H1 (cell line): ENCODE measurements at regions not wholly inside any gene's neighbourhood (a gene's known extent, or its start where the extent isn't known, plus 50 kb on each side); places are given as distances from the start of the nearest gene placed in this dataset.

Source experiments
- CBX8 ChIP-seq: fragments of 300-800, 300-1000 bp; sonication (generic); IDR thresholded peaks from 2 replicates; pipeline ENCODE4 v1.7.1; 2016; ENCODE audit warnings: low read depth, low read length, borderline replicate concordance
- RAD21 ChIP-seq, 2 experiments: IDR thresholded peaks in 1 of 2; conservative IDR thresholded peaks in 1 of 2; 2 replicates each; pipeline ENCODE4 v1.6.1; 2011; ENCODE audit warnings: low read depth in 2 of 2, low read length in 2 of 2, improper control_type of control experiment in 1 of 2, inconsistent platforms in 1 of 2, mild to moderate bottlenecking in 1 of 2, moderate library complexity in 1 of 2
- RFX5 ChIP-seq: IDR thresholded peaks from 2 replicates; pipeline ENCODE4 v1.6.1; 2011; ENCODE audit warnings: low read depth, low read length, improper control_type of control experiment, borderline replicate concordance
- TF ChIP-seq, protein P1 (sequence below): IDR thresholded peaks from 2 replicates; pipeline ENCODE4 v1.6.1; 2012; ENCODE audit warnings: inconsistent platforms

DNA sequence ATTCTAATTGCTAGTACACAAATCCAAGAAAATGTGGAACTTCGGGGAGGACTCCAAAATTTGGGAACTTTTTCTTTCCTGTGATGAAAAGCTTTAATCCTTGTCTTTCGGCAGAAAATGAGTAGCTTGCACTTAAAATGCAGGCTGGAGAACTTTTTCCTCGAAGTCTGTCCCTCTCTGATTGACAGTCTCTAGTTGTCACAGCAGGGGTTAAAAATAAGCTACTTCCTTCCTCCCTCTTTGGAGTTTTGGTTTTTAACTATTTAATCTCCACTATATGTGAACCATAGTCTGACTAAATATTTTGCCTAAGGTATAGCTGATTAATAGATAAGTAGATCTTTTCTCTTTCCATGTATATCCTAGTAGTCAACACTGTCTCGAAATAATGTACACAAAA lies 66.8 kb upstream of the MBOAT1 start (continued):
- no peak for TF ChIP-seq RFX5
- TF ChIP-seq CBX8 = no peak
- TF ChIP-seq, protein P1, sequence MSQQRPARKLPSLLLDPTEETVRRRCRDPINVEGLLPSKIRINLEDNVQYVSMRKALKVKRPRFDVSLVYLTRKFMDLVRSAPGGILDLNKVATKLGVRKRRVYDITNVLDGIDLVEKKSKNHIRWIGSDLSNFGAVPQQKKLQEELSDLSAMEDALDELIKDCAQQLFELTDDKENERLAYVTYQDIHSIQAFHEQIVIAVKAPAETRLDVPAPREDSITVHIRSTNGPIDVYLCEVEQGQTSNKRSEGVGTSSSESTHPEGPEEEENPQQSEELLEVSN = no peak
- TF ChIP-seq RAD21 (IDR thresholded peaks at IDR 0.05 in 1 of 2, conservative IDR thresholded peaks at IDR 0.05 in 1 of 2; ENCODE audit: low read depth in 2 of 2, low read length in 2 of 2) = no peak
